CD4-positive, alpha-beta T cell treated with Interleukin-12 subunit alpha and Interleukin-12 subunit beta, for 1 hour (primary cell): ENCODE measurements at regions not wholly inside any gene's neighbourhood (a gene's known extent, or its start where the extent isn't known, plus 50 kb on each side); places are given as distances from the start of the nearest gene placed in this dataset.
"Not testable (repeated sequence)": the region's sequence is repeated elsewhere in the genome, so short reads cannot be mapped to it uniquely, and the experiment has no call there.

Source experiments
- DNase-seq: peaks from one replicate; pipeline ENCODE4 v3.0.0-alpha.2; 2020

DNA sequence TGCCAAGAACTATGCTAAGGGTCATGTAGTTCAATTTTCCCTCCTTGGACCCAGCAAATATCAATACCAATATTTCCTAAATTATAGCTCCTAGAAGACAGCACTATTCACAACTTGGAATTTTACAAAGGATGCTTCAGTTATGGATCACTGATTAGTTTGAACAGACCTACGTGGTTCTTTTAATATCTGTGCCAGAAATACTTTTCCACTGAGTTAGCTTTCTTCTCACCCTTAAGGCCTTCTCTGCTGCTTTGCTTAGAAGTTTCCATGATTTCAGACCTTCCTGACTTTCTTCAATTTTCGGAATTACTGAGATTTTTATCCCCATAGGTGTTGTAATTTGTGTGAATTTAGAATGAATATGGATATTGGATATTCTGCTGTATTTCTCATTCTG, 380.4 kb downstream of the PSAT1 start:
- no peak for DNase-seq

DNA sequence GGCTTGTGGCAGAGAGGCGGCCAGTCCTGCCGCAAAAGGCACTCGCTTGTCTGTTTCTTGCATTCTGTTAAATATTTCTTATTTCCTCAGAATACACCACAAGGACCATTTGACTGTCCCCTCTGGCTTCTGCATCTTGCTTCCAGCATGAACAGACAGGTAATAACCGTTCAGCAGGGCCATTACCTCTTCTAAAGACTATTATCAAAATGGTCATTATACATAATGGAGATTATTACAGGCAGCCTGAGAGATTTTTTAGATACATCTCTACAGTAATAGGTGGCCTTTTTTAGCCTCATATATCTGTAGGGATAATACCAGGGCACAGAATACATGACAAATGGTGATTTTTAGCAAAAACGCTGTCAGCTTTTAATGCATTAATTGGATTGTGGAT, 382.0 kb downstream of the PSAT1 start:
- no peak for DNase-seq

DNA sequence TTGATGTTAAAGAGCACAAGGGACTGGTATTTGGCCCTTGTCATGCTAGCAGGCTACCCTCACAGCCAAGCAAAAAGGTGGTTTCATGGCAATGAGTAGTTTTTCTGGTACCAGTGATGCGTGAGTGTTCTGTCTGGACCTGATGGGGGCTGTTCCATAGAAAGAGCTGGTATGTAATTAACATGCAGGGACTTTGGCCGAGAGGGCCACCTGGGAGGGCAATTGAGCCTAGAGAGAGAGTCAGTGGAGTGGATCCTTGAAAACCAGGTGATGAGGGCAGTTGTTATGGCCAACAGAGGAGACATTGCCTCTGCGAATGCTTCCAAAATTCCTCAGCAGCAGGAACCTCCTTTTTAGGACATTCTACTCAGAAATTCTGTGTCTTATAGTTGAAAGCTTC, 383.3 kb downstream of the PSAT1 start:
- no peak for DNase-seq

DNA sequence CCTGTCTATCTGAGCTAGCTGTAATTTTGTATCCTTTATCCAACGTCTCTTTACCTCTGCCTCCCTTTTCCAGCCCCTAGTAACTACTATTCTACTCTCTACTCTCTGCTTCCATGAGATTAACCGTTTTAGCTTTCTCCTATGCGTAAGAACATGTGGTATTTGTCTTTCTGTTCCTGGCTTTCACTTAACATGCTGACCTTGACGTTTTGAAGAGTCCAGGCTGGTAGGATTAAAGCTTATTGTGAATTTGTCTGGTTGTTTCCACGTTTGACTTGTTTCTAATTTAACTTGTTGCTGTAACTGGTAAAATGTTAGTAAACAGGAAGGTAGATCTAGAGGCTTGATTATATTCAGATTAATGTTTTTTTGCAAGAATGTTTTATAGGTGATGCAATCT, 385.3 kb downstream of the PSAT1 start:
- no peak for DNase-seq

DNA sequence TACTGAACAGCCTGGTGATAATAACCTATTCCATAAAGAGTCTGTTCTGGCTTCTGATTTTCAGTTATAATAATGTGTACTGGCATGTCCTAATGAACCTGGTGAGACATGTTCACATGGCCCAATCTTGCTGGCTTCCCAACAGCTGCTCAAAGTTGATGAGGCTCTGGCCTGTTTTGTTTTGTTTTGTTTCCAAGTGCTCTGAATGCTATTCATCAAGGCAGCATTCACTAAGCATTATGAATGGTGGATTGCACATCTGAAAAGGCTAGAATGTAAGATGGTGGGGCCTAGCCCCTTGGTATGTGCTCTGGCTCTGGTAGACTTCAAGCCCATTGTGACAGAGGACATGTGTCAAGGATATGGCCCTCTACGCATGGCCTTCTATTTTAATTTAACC, 388.5 kb downstream of the PSAT1 start:
- no peak for DNase-seq

DNA sequence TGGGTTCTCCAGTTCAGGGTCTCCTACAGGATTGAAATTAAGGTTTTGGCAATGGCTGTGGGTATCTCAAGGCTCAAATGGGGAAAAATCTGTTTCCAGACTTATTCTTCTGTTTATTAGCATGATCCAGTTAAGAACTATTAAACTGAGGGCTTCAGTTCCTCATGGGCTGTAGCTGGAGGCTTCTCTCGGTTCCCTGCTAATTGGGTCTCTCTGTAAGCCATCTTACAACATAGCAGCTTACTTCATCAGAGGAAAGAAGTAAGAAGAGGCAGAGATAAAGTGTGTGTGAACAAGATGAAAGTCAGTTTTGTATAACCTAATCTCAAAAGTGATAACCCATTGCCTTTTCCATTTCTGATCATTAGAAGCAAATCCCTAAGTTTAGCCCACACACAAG, 391.9 kb downstream of the PSAT1 start:
- no peak for DNase-seq

DNA sequence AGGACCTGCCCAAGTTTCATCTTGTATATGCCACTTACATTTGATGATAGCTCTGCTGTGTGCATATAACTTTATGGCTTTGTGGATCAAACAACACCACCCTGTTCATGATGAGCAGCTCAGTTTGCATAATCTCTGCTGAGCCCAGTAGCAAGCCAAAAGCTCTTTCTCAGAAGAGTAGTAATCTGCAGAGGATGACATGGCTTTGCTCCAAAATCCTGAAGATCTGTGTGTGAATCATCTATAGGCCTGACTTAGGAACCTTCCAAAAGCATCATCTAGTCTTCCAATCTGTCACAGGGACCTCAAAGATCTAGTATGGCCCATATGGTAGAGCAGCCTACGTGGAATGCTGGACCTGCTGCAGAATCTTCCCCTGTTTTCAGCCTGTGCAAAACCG, 394.6 kb downstream of the PSAT1 start:
- DNase-seq, result no peak

DNA sequence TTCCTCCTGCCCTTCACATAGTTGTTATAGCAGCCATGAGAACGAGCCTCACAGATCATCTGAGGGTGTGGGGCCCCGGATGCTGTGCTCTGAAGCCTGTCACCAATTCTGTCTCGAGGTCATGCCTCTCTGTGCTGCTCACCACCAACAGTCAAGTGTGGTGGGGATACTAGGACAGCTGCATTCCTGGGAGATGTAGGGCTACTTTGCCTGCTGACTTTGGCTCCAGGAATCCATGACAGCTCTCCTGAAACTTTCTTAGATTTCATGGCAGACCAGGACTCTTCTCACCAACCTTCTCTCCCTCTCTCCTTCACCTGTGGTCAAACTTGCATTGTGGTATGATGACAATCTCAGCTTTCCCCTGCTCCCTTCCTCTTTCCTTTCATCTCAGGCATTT, 395.9 kb downstream of the PSAT1 start:
- no peak for DNase-seq

DNA sequence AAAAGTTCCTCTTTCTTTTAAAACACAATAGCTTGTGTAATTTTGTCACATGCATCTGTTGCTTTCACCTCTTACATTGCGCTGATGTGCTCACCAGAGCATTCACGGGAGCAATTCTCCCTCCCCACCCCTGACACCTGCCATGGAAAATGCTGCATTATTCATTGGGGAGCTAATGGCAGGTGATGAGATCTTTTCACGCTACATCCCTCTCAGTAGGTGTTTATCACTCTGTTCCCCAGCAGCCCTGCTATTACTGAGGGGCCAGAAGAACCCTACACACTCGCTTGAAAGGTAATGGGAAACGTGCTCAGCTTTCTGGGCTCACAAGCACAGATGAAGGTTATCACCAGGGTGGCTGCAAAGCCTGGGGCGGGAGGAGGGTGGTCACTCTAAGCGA, 398.0 kb downstream of the PSAT1 start:
- DNase-seq, result no peak

DNA sequence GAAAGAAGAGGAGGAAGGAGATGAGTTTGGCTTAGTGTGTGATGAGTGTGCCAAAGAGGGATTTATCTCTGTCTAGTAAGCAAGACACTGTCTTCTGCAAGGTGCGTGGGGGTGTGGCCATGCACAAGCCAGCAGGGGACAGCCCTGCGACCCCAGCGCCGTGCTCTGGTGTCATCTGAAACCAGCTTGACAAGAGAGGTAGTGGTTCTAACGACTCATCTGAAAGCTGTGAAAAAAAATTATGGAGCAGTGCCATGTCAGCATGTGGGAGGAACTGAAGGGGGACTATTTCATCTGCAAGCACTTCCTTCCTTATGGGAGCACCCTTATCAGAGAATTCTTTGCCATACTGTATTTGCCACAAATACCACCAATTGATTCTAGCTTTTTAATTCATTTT, 398.6 kb downstream of the PSAT1 start:
- no peak for DNase-seq

DNA sequence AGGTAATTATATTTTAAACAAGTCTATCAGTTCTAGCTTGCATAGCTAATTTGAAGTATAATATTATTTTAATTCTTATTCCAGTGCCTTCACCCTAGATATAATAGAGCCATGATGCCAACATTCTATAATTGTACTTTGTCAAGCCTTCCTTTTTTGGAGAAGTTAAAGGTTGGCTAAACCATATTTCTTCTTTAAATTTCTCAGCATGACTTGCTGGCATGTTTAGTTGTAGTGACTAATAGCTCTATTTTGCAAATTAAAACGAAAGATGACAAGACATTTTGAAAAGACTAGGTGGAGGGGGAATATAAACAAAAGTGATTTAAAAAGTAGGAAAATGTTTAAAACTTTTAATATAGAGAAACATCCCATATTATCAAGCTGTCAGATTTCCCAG, 400.7 kb downstream of the PSAT1 start:
- no peak for DNase-seq

DNA sequence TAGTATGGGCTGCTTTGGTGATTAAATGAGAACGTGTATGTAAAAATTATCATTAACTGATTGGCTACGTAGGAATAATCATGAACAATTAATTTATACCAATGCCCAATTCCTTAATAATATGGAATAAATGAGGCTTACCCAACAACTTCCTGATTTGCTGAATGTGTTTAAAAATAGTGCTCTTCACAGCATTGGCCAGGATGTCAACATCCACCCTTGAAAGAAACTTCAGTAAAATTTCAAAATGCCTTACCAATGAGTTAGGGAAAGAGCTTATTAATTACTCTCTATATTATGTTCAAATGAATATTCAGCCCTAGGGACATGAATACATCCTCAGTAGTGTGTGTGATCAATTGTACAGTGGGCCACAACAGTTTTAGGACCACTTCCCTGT, 401.4 kb downstream of the PSAT1 start:
- DNase-seq, result no peak

DNA sequence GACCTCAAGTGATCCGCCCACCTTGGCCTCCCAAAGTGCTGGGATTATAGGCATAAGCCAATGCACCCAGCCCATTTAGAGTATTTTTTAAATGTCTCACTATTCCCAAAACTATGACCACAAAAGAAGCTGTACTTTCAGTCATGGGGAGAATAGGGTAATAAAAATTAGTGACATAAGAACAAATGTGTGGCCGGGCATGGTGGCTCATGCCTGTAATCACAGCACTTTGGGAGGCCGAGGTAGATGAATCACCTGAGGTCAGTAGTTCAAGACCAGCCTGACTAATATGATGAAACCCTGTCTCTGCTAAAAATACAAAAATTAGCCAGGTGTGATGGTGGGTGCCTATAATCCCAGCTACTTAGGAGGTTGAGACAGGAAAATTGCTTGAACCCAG, 402.3 kb downstream of the PSAT1 start:
- not testable (repeated sequence) for DNase-seq

DNA sequence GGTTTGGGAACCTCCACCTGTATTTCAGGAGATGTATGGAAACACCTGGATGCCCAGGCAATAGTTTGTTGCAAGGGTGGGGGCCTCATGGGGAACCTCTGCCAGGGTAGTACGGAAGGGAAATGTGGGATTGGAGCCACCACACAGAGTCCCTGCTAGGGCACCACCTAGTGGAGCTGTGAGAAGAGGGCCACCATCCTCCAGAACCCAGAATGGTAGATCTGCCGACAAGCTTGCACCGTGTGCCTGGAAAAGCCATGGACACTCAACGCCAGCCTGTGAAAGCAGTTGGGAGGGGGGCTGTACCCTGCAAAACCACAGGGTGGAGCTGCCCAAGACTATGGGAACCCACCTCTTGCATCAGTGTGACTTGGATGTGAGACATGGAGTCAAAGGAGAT, 407.2 kb downstream of the PSAT1 start:
- DNase-seq, result not testable (repeated sequence)

DNA sequence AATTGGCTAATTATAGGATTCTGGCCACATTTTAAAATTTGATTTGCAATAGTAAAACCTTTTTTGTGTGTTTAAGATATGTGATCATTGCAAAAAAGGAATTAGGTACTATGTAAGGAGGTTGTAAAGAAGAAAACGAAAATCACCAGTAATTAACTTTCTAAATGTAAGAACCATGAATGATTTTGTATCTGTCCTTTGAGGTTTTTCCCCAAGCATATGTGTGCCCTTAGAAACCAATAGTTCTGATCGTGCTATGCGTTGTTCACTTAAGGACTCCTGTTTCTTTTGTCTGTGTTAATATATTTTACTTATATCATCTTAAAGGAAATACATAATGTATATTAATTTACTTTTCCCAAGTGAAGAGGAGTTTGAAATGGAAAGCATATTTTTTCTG, 410.2 kb downstream of the PSAT1 start:
- no peak for DNase-seq

DNA sequence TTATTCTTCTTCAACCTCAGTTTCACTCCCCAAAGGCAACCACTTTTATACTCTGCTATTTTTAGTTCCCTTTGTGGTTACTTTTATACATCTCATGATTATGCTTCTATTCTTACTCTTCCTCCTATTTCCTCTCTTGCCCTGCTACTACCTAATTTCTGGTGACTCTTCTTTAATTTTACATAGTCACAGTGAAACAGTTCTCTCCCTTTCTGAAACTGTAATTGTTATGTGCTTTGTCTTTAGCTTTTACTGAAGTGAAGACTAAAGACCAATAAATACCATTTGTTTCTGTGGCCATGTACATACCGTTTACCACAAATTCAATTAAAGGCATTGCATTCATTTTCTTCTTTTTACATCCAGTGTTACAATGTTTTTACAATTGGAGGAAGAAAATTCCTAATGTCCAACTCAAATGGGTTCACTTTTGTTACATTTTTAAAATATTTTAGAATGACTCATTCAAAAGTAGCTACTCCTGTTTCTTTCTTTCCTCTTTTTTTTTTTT, 410.6 kb downstream of the PSAT1 start:
- DNase-seq, result no peak

DNA sequence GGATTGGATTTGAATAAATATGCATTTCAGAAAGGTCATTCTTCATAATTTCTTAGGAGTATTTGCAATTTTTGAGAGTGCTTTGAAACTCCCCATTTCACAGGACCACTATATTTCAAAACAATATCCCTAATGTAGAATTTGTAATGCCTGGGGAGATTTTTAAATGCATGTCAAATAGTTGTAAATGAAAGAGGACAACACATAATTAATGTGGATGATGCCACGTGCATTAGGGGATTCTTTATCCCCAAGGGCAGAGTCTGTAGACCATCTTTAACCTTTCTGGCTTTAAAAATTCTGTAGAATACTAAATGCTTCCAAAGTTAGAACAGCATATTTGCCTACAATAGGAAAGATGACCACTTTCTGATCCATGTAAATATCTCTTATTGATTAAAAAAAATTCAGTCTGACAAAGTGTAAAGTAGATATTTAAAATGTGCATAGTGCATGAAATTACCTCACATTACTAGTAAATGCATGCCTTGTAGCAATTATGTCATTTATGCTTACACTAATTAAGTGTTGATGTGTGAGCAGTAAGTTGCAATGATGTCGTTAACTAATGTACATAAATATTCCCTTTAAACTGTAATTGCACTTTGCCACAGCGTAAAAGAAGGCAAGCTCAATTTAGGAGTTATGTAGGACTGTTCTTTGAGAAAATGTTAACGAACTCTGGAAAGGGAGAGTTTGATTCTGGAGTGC, 416.1 kb downstream of the PSAT1 start:
- DNase-seq, result no peak

DNA sequence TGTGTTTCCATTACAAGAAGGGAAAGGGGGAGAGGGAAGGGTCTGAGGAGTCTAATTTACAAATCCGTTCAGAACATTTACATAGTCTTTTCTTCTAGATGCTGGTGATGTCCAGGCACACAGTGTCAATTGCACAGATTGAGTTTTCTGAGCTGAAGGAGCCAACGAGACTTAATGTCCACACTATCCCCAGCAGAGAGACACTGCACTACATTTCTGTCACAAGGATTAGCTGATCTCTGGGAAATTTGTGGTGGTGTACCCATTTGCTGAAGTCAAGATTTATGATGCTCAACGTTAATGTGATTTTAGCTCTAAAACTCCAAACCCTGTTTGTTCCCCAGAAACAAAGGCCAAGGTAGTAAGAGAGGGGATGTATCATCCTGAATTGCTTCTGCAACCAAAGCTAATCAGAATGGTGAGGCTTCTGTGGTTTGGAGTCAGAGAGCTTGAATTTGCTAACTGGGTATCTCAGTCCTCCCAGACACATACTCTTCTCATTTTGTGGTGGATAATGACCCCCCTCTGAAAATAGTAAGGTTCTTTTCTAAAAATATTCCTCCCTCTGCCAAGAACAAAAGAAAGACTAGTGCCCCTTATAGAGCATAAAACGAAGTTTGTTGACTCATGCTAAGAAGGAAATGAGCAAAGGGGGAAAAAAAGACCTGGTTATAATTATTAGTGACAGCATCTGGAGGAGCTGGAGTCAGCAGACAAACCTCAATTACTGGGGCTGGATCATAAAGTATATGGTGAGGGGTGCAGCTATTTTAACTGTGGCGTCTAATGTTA, 416.9 kb downstream of the PSAT1 start:
- DNase-seq, result no peak

DNA sequence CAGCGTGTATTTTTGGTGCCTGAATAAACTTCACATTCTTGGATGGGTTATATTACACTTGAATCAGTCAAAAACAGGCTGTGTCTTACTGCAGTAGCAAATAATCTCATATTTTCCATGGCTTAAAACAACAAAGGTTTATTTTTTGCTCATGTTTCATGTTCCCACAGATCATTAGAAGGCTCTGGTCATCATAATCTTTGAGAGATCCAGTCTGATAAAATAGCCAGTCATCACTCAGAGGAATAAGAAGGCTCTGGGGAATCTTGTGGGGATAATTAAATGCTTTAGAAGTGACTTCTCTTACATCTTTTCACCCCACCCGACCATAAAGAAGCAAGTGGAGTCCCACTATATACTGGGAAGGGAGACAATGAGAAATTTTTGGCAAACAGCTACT, 417.7 kb downstream of the PSAT1 start:
- DNase-seq, result no peak

DNA sequence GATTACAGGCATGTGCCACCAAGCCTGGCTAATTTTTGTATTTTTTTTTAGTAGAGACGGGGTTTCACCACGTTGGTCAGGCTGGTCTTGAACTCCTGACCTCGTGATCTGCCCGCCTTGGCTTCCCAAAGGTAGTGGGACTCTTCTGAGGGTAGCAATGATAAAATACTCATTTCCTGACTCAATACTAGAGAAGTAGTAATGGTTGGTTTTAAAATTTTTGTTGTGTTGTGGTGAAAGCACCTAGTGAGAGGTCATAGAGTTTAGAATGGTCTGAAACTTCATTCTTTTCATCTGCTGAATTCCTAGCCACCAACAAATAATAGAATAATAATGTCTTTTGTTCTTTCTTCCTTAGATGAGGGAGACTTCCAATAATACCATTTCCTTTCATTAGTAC, 422.1 kb downstream of the PSAT1 start:
- not testable (repeated sequence) for DNase-seq

DNA sequence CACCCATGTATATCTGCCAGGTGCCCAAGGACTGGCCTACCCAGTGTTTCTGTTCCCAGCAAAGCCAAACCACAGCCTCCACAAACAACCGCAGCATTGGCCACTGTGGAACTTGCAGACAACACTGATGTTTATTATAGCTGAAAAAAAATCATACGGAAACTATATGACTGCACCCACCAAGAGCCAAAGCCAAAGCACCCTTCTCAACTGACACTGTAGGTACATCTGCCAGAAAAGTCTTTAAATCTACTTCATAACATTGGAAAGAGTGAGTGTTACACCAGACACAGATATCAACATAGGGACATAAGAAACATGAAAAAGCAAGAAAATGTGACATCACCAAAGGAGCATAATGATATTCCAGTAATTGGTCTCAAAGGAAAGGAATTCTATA, 428.0 kb downstream of the PSAT1 start:
- DNase-seq, result no peak

DNA sequence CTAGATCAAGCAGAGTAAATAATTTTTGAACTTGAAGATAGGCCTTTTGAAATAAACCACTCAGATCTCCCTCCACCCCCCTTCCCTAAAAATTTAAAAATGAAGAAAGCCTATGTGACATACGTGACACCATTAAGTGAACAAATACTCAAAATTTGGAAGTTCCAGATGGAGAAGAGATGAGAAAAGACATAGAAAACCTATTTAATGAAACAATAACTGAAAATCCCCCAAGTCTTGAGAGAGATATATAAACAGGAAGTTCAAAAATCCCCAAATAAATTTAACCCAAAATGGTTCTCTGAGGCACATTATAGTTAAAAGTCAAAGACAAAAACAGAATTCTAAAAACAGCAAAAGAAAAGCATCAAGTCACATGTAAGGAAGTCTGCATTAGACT, 428.6 kb downstream of the PSAT1 start:
- DNase-seq, result no peak

DNA sequence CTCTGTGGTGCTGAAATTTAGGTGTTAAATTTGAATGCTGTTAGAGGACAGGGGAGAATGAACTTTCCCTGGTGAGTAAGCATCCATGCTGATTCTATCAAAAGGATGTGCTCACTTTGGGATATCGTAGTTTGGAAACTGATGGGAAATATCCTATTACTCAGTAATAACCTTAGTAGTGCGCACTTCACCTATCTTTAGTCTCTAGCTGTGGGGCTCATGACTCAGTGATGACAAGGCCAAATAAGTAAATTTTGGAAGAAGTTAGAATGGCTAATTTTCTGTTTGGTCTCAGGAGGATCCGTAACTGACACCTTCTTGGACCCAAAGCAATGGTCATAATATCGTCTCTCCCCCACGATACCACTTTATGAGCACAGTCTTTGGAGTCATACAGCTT, 448.4 kb downstream of the PSAT1 start:
- no peak for DNase-seq

DNA sequence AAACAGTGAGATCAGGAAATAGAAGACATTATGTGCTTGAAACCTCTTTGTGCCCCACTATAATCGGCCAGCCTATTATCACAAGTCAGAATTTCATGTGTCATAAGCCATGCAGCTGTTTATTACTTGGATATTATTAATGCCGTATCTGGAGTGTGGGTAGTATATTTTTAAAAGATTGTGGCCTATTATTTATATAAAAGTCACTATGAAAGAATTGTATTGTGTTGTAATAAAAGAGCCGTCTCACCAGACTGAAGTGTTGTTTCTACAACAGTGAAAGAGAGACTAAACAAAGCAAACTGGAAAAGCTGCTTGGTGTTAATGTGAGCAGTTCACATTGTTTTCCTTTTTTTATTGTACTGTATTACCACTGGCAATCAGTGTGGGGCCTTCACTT, 449.1 kb downstream of the PSAT1 start:
- DNase-seq, result no peak

DNA sequence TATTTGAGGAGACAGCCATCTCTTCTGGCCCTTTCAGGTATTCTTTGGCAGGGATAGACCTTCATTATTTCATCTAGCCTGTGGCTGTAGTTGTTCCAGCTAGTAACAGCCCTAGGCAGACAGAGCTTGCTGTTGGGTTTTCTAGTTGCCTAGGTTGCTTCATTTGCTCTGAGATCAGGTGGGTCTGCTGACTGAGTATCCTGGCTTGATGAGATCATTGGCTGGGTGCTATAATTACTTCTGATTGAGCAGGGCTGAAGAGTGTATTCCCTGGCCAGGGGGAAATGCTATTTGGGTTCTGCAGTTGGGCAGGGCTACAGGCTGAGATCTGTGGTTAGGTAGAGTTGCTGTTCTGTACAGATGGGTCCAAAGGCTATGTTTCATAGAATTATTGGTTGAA, 456.1 kb downstream of the PSAT1 start:
- no peak for DNase-seq
